GM18870 (cell line): ENCODE measurements at regions not wholly inside any gene's neighbourhood (a gene's known extent, or its start where the extent isn't known, plus 50 kb on each side); places are given as distances from the start of the nearest gene placed in this dataset.
"Not testable (repeated sequence)": the region's sequence is repeated elsewhere in the genome, so short reads cannot be mapped to it uniquely, and the experiment has no call there.

Source experiments
- ATAC-seq: cut with Tn5 transposase; IDR thresholded peaks from one replicate; pipeline ENCODE4 v1.9.1; 2021; ENCODE audit warnings: moderate library complexity; ENCODE audit not compliant: unreplicated experiment

GRCh38 chr12:46523863-46524770 is 151.5 kb upstream of the SLC38A2 start:
- ATAC-seq = no peak

- no peak for ATAC-seq
Observed at GRCh38 chr12:46523446-46523845, 150.9 kb upstream of the SLC38A2 start.

- ATAC-seq = no peak
Observed at GRCh38 chr12:46522071-46522470, 149.5 kb upstream of the SLC38A2 start.

GRCh38 chr12:46521145-46521544 is 148.6 kb upstream of the SLC38A2 start:
- ATAC-seq = no peak

- ATAC-seq = no peak
Observed at GRCh38 chr12:46519407-46519806, 146.8 kb upstream of the SLC38A2 start.

- ATAC-seq = no peak
Observed at GRCh38 chr12:46518729-46519128, 146.2 kb upstream of the SLC38A2 start.

- ATAC-seq = no peak
Observed at GRCh38 chr12:46518169-46518568, 145.6 kb upstream of the SLC38A2 start.

- ATAC-seq = peak; percentile 25
Observed at GRCh38 chr12:46517579-46517962, 145.0 kb upstream of the SLC38A2 start.

- peak; percentile 98 for ATAC-seq
Observed at GRCh38 chr12:46516933-46517578, 144.5 kb upstream of the SLC38A2 start.

GRCh38 chr12:46516238-46516932 is 143.8 kb upstream of the SLC38A2 start:
- ATAC-seq = no peak

- ATAC-seq = no peak
Observed at GRCh38 chr12:46515829-46516228, 143.3 kb upstream of the SLC38A2 start.

GRCh38 chr12:46514886-46515285 is 142.3 kb upstream of the SLC38A2 start:
- no peak for ATAC-seq

GRCh38 chr12:46510257-46510656 is 137.7 kb upstream of the SLC38A2 start:
- ATAC-seq = not testable (repeated sequence)

- no peak for ATAC-seq
Observed at GRCh38 chr12:46509135-46509534, 136.6 kb upstream of the SLC38A2 start.

- ATAC-seq = no peak
Observed at GRCh38 chr12:46508651-46509050, 136.1 kb upstream of the SLC38A2 start.

GRCh38 chr12:46507766-46508165 is 135.2 kb upstream of the SLC38A2 start:
- no peak for ATAC-seq

GRCh38 chr12:46506961-46507360 is 134.4 kb upstream of the SLC38A2 start:
- ATAC-seq = no peak

- ATAC-seq = no peak
Observed at GRCh38 chr12:46506198-46506597, 133.6 kb upstream of the SLC38A2 start.

GRCh38 chr12:46504494-46504893 is 131.9 kb upstream of the SLC38A2 start:
- ATAC-seq = no peak

GRCh38 chr12:46503637-46504175 is 131.1 kb upstream of the SLC38A2 start:
- no peak for ATAC-seq

- ATAC-seq = no peak
Observed at GRCh38 chr12:46500673-46501072, 128.1 kb upstream of the SLC38A2 start.
